H7 (cell line): ENCODE measurements at regions not wholly inside any gene's neighbourhood (a gene's known extent, or its start where the extent isn't known, plus 50 kb on each side); places are given as distances from the start of the nearest gene placed in this dataset.
A peak's percentile ranks its signal among the peaks of the same experiment; 100 is the strongest.

ENCODE experiments used
- DNase-seq: peaks from one replicate; pipeline ENCODE4 v3.0.0; 2012
- H3K27me3 ChIP-seq: 2 replicates; pipeline ENCODE4 v1.6.0; 2011; ENCODE audit warnings: mild to moderate bottlenecking, low read length; ENCODE audit not compliant: control insufficient read depth, insufficient read depth
- H3K36me3 ChIP-seq: replicated peaks from 2 replicates; pipeline ENCODE4 v1.5.1; 2011; ENCODE audit warnings: low read length; ENCODE audit not compliant: control insufficient read depth, insufficient read depth
- H3K4me3 ChIP-seq: 2 replicates; pipeline ENCODE4 v1.5.1; 2011; ENCODE audit warnings: low read depth, mild to moderate bottlenecking, control low read depth, low read length, moderate library complexity; ENCODE audit not compliant: insufficient read depth

- H3K27me3 ChIP-seq: no peaks in the 10 kb centered on the region
- no peak for DNase-seq
- no peak overlapping the region for H3K4me3 ChIP-seq
- no peaks in the 10 kb centered on the region for H3K36me3 ChIP-seq
Observed at GRCh38 chr5:148909040-148909439, 82.6 kb downstream of the ADRB2 start.

- no peak for DNase-seq
- Histone ChIP-seq H3K36me3 (no peaks in the 10 kb centered on the region), H3K4me3 (no peak overlapping the region), H3K27me3 (no peaks in the 10 kb centered on the region)
Observed at GRCh38 chr5:148909766-148910165, 83.4 kb downstream of the ADRB2 start.

GRCh38 chr5:148910216-148910615, 83.8 kb downstream of the ADRB2 start:
- Histone ChIP-seq H3K4me3 (no peak overlapping the region), H3K27me3 (no peaks in the 10 kb centered on the region), H3K36me3 (no peaks in the 10 kb centered on the region)
- DNase-seq: no peak

- H3K4me3 ChIP-seq: no peak overlapping the region
- no peak for DNase-seq
- no peaks in the 10 kb centered on the region for H3K36me3 ChIP-seq
- H3K27me3 ChIP-seq: no peaks in the 10 kb centered on the region
Observed at GRCh38 chr5:148910686-148911361, 84.4 kb downstream of the ADRB2 start.

- no peak for DNase-seq
- no peak overlapping the region for H3K4me3 ChIP-seq
- no peaks in the 10 kb centered on the region for H3K27me3 ChIP-seq
- no peaks in the 10 kb centered on the region for H3K36me3 ChIP-seq
Observed at GRCh38 chr5:148911386-148911785, 85.0 kb downstream of the ADRB2 start.

- DNase-seq: no peak
- no peaks in the 10 kb centered on the region for H3K36me3 ChIP-seq
- H3K4me3 ChIP-seq: no peak overlapping the region
Observed at GRCh38 chr5:148912146-148912545, 85.7 kb downstream of the ADRB2 start.

GRCh38 chr5:148912714-148913398, 86.4 kb downstream of the ADRB2 start:
- Histone ChIP-seq H3K36me3 (no peaks in the 10 kb centered on the region), H3K4me3 (no peak overlapping the region), H3K27me3 (no peaks in the 10 kb centered on the region)
- peak; percentile 66 for DNase-seq

More at GRCh38 chr5:148912146-148912545, 85.7 kb downstream of the ADRB2 start:
- H3K27me3 ChIP-seq: no peaks in the 10 kb centered on the region

- Histone ChIP-seq H3K36me3 (no peaks in the 10 kb centered on the region), H3K4me3 (no peak overlapping the region), H3K27me3 (no peaks in the 10 kb centered on the region)
- DNase-seq: no peak
Observed at GRCh38 chr5:148913493-148913892, 87.1 kb downstream of the ADRB2 start.

GRCh38 chr5:148913985-148914431, 87.6 kb downstream of the ADRB2 start:
- no peaks in the 10 kb centered on the region for H3K27me3 ChIP-seq
- DNase-seq: no peak
- no peaks in the 10 kb centered on the region for H3K36me3 ChIP-seq
- H3K4me3 ChIP-seq: no peak overlapping the region

GRCh38 chr5:148915224-148915817, 88.9 kb downstream of the ADRB2 start:
- no peaks in the 10 kb centered on the region for H3K27me3 ChIP-seq
- no peaks in the 10 kb centered on the region for H3K36me3 ChIP-seq
- no peak overlapping the region for H3K4me3 ChIP-seq
- DNase-seq: no peak

- H3K27me3 ChIP-seq: no peaks in the 10 kb centered on the region
- no peak overlapping the region for H3K4me3 ChIP-seq
- no peak for DNase-seq
- no peaks in the 10 kb centered on the region for H3K36me3 ChIP-seq
Observed at GRCh38 chr5:148920646-148921288, 94.4 kb downstream of the ADRB2 start.

GRCh38 chr5:148921350-148921749, 94.9 kb downstream of the ADRB2 start:
- no peaks in the 10 kb centered on the region for H3K27me3 ChIP-seq
- no peak for DNase-seq
- H3K4me3 ChIP-seq: no peak overlapping the region
- H3K36me3 ChIP-seq: no peaks in the 10 kb centered on the region

GRCh38 chr5:148922606-148923005, 96.2 kb downstream of the ADRB2 start:
- Histone ChIP-seq H3K4me3 (no peak overlapping the region), H3K36me3 (no peaks in the 10 kb centered on the region), H3K27me3 (no peaks in the 10 kb centered on the region)
- no peak for DNase-seq

- DNase-seq: no peak
- Histone ChIP-seq H3K4me3 (no peak overlapping the region), H3K36me3 (no peaks in the 10 kb centered on the region), H3K27me3 (no peaks in the 10 kb centered on the region)
Observed at GRCh38 chr5:148923023-148923422, 96.6 kb downstream of the ADRB2 start.

GRCh38 chr5:148924817-148925216, 98.4 kb downstream of the ADRB2 start:
- Histone ChIP-seq H3K27me3 (no peaks in the 10 kb centered on the region), H3K36me3 (no peaks in the 10 kb centered on the region), H3K4me3 (no peak overlapping the region)
- no peak for DNase-seq
